ENCODE measurements at regions not wholly inside any gene's neighbourhood (a gene's known extent, or its start where the extent isn't known, plus 50 kb on each side); places are given as distances from the start of the nearest gene placed in this dataset.

DNA sequence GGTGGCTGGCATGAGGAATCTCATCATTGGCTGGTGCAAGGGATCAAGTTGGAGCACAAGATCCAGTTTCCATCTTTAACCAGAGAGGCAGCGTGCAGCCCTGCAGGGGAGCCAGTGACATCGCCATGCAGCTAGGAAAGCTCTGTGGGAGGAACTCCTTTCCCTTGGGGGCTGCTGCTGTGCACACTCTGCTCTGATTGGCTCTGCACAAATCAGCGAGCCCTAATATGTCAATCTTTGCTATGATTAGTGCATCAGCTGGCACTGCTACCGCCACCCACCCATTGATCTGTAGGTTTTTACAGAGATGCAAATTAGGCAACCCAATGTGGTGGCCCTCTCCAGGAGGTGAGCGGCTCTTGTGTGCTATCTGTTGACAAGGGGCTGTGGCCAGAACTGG is 262.6 kb downstream of the PCNX1 start:
- no peak overlapping the region for H3K4me3 ChIP-seq
- no peak for DNase-seq
- ATAC-seq, result no peak
- no peaks in the 10 kb centered on the region for H3K27me3 ChIP-seq
- WGBS, 2 donors, result 82 to 96% methylated on average over 5 of the region's 5 CpGs
- intact Hi-C loops (cut with DNase I), result no loop called here
- TF ChIP-seq CTCF (IDR thresholded peaks at IDR 0.05) (no peak), POLR2A (IDR thresholded peaks at IDR 0.05) (no peak)
- H3K9me3 ChIP-seq, result no peaks in the 10 kb centered on the region
- H3K27ac ChIP-seq, result no peak overlapping the region
- no peaks in the 10 kb centered on the region for H3K36me3 ChIP-seq (replicated peaks in 1 of 2; ENCODE audit: insufficient read depth in 1 of 2, low read depth in 2 of 2)
- H3K4me1 ChIP-seq, result peaks cover 16% of the 10 kb centered on the region

DNA sequence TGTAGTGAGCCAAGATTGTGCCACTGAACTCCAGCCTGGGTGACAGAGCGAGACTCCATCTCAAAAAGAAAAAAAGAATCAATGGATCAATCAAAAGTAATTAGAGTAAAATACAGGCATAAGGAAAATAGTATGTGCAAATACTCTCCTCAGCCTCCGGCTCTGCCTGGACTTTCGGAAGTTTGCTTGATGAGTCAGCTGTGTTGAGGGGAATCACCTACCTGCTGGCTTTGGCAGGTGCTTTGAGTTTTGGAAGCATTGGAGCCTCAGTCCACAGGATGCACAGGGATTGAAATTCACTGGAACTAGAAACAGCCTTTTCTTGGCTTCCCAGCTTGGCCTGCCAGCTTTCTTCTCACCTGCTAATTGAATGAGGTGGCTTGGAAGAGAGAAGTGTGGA is 268.2 kb downstream of the PCNX1 start:
- H3K9me3 ChIP-seq, result no peaks in the 10 kb centered on the region
- ATAC-seq (peak; percentile 92), DNase-seq (peak; percentile 22 to 58 (median 44))
- H3K27me3 ChIP-seq, result no peaks in the 10 kb centered on the region
- no peaks in the 10 kb centered on the region for H3K4me1 ChIP-seq
- no peaks in the 10 kb centered on the region for H3K36me3 ChIP-seq (replicated peaks in 1 of 2; ENCODE audit: insufficient read depth in 1 of 2, low read depth in 2 of 2)
- 45 to 67% methylated on average over 3 of the region's 3 CpGs for WGBS, 2 donors
- intact Hi-C loops (cut with DNase I), result no loop called here
- TF ChIP-seq POLR2A (IDR thresholded peaks at IDR 0.05), result no peak
- TF ChIP-seq CTCF (IDR thresholded peaks at IDR 0.05), result no peak
- peak overlapping the region in 3 of 4 donors; percentile 24 to 68 (median 41) for H3K27ac ChIP-seq
- no peak overlapping the region for H3K4me3 ChIP-seq

DNA sequence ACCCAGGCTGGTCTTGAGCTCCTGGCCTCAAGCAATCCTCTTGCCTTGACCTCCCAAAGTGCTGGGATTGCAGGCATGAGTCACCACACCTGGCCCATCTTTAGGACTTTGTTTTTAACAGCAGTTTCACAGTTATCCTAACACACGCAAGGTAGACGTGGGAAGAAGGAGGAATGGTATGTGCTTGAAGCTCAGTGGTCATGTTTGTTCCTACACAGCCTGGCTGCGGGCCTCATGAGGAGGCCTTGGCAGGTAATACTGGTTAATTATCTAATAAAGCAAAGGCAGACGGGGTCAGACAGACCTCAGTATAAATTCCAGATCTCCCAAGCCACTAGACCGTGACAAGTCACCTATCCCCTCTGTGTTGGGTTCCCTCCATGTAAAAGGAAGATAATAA is 271.8 kb downstream of the PCNX1 start:
- DNase-seq, result no peak
- Histone ChIP-seq H3K36me3 (replicated peaks in 1 of 2; ENCODE audit: insufficient read depth in 1 of 2, low read depth in 2 of 2) (no peaks in the 10 kb centered on the region), H3K4me1 (no peaks in the 10 kb centered on the region), H3K27ac (no peak overlapping the region), H3K27me3 (no peaks in the 10 kb centered on the region), H3K9me3 (no peaks in the 10 kb centered on the region), H3K4me3 (no peak overlapping the region)
- intact Hi-C loops (cut with DNase I), result no loop called here
- ATAC-seq, result no peak
- 70 to 83% methylated on average over 5 of the region's 5 CpGs for WGBS, 2 donors
- TF ChIP-seq POLR2A (IDR thresholded peaks at IDR 0.05) (no peak), CTCF (IDR thresholded peaks at IDR 0.05) (no peak)

DNA sequence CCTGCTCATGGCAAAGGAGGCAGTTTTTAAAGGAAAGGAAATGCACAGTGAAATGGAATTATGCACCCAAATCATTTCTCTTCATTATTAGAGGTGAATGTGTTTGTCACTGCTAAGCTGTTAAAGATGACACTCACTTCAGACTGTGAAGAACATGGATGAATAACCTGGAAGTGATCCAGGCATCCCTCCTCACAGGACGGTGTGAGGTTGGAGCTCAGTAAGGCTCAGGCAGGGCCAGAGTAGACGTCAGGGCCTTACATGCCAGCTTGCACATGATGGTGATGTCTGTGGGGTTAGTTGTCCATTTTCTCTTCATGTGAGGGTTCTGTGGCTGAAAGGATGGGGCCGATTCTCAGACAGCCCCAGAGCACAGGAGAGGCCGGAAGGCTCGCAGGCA is 273.1 kb downstream of the PCNX1 start:
- Histone ChIP-seq H3K9me3 (no peaks in the 10 kb centered on the region), H3K4me1 (no peaks in the 10 kb centered on the region), H3K4me3 (no peak overlapping the region), H3K27me3 (no peaks in the 10 kb centered on the region), H3K27ac (no peak overlapping the region), H3K36me3 (replicated peaks in 1 of 2; ENCODE audit: insufficient read depth in 1 of 2, low read depth in 2 of 2) (no peaks in the 10 kb centered on the region)
- no peak for ATAC-seq
- 72 to 73% methylated on average over 5 of the region's 5 CpGs for WGBS, 2 donors
- intact Hi-C loops (cut with DNase I), result no loop called here
- DNase-seq, result no peak
- TF ChIP-seq CTCF (IDR thresholded peaks at IDR 0.05), result no peak
- TF ChIP-seq POLR2A (IDR thresholded peaks at IDR 0.05), result no peak

DNA sequence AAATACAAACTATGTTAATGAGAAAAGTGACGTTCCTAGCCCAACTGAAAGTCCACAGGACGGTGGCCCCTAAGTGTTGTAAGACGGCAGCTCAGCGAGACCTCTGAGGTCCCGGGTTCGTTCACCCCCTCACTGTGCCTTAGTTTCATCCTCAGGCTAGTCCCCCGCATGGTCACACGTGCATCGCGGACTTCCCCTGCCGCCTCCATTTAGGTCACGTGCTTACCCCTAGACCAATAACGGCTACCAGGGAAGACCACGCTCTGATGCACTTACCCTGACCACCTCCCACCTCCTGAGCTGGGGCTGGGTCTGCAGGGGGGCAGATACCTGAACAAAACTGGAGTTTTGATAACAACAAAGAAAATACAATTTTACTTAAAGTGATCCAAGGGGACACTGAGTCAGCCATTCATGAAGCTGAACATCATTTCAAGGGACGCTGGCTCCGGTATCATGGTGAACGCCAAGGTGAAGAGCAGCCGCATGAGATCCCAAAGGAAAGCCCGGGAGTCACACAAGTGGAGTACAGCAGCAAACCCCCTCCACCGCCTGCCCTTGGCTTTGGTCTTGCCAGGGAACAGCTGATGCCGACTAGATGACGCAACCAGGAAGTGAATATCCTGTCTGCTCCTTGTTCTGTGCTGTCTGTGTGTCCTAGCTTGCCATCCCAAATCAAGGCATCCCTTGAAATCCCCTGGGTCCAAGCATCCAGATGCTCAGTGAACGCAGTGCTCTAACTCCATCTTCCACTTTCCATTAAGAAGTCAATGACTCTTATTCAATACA is 274.1 kb downstream of the PCNX1 start:
- no peaks in the 10 kb centered on the region for H3K27me3 ChIP-seq
- H3K4me1 ChIP-seq, result no peaks in the 10 kb centered on the region
- no peak overlapping the region for H3K4me3 ChIP-seq
- DNase-seq (no peak), ATAC-seq (no peak)
- 84 to 85% methylated on average over 23 of the region's 23 CpGs for WGBS, 2 donors
- intact Hi-C loops (cut with DNase I), result no loop called here
- H3K9me3 ChIP-seq, result no peaks in the 10 kb centered on the region
- no peak for TF ChIP-seq CTCF (IDR thresholded peaks at IDR 0.05)
- TF ChIP-seq POLR2A (IDR thresholded peaks at IDR 0.05), result no peak
- no peaks in the 10 kb centered on the region for H3K36me3 ChIP-seq (replicated peaks in 1 of 2; ENCODE audit: insufficient read depth in 1 of 2, low read depth in 2 of 2)
- H3K27ac ChIP-seq, result no peak overlapping the region

Measured in body of pancreas (tissue), 4 donors.